COLO829 (cell line): ENCODE measurements at regions not wholly inside any gene's neighbourhood (a gene's known extent, or its start where the extent isn't known, plus 50 kb on each side); places are given as distances from the start of the nearest gene placed in this dataset.

ENCODE experiments used
- DNase-seq: peaks from one replicate; pipeline ENCODE4 v3.0.0; 2012; ENCODE audit warnings: low spot score

DNA sequence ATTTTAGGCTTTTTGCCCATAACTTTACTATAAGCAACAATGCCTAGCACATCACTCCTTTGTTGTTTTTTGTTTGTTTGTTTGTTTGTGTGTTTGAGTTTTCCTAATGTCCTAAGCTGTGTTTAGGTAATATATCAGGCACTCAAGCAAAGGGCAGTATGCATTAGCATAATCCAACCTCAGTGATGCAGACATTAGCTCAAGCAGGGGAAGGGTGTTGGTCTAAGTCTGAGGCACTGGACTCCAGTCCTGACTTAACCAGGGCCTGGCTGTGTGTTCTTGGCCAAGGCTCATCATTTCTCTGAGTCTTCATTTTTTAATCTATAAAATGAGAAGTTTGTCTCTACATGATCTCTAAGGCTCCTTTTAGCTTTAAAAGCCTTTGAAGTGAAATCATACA is 65.9 kb upstream of the RFC3 start:
- DNase-seq: no peak

DNA sequence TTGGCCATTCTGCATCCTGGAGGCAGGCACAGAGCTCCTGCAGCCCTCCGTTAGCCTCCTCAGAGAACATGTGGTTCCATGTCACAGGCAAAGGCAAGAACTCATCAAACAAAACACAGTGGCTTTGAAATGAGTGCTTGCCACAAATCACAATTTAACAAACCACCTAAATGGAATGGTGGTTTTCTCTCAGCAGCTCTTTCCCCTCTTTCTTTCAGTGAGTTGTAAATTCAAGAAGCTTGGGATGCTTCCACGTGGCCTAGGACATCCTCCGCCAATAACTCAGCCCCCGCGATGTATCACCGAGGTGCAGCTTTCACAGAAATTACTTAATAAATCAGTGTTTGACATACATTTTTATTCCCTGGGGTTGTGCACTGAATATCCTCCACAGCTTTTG is 65.4 kb upstream of the RFC3 start:
- no peak for DNase-seq

DNA sequence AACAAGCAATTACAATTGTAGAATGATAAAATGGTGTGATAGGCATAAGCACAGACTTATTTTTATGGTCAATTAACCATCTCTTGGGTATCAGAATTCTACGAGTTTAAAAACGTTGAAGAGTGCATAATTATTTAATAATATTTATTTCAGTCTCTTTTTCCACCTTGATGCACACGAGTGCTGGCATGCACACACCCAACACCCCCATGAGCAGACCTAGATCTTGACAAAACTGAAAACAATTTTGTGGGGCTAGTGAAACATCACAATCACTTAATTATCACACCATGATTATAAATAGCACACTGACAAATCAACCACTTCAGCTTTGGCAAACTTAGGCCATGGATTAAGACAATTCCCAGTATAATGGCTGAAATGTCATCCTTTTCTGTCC is 61.0 kb upstream of the RFC3 start:
- no peak for DNase-seq

DNA sequence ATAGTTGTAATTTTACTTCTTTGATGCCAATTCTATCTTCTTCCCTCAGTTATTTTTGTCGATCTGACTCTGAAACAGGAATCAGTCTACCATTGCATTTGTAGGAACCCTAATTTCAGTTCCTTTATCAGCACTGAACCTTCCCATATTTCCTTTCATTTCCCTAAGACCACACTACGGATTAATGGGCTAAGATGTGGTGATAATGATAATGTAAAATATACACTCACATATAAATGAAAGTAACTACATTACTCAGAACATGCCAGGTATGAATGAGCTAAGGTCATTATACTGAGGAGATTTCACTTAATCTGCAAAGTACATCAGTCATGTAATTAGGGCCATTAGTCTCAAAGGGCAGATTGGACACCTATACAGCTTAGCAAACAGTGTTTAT is 60.2 kb upstream of the RFC3 start:
- no peak for DNase-seq

DNA sequence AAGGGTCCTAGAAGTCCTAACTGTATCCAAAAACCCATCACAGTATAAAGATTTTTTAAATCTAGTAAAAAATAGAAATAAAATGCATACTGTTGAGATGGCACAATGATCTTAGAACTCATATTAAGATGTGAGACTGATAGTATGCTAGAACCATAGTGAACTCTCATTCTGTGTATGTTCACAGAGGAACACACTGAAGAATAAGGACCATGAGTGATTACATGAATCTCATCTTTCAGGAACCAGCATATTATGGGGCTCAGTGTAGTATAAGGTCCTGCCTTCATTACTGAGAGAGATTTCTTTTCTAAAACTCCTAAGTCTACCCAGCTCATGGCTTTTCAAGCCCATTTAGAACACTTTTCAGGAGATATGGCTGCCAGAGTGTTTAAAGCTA is 59.8 kb upstream of the RFC3 start:
- no peak for DNase-seq

DNA sequence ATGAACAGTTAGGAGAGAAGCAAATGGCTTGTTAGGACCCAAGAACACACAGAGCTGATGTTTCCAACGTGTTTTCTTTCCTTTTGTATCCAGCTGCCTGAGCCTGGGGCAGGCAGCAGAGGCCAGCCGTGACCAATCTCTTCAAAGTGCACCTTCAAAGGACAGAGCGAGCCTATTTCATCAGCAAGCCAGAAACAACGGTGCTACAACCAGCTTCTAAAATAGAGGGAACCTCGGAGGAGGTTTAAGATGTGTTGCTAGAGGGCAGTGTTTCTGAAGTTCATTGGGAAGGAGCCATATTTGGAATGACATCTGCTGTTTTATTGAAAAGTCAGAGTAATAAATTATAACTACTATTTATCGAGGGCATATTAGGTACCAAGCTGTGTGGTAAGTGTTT is 56.2 kb upstream of the RFC3 start:
- DNase-seq: no peak

DNA sequence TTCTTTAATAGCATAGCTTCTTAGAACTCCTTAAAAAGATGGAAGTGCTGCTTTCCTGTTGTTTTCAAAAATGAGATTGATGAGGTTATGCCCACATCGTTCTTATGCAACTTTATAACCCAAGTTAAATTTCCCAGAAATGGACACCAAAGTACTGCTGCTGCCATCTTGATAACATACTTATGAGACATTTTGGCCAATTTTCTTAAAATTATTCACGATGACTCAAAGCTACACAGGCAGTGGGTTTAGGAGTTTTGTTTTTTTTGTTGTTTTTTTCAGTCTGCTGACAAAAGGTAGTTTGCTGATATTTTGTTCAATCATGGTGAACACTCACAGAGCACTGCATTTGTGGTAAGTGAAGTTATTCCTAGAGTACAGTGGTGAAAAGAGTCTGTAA is 54.9 kb upstream of the RFC3 start:
- DNase-seq: no peak

DNA sequence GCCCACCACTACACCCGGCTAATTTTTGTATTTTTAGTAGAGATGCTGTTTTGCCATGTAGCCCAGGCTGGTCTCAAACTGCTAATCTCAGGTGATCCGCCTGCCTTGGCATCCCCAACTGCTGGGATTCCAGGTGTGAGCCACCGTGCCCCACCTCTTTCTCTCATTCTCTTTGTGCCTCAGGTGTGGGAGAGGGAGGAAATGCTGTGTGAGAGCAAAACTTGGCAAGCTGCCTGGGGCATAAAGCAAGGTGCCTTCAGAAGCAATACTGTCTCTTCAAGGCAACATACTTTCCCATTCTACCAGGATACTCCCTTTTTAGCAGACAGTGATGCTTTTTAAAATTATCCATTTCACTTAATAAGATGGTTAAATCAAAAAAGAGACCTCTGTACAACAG is 53.2 kb upstream of the RFC3 start:
- DNase-seq: no peak

DNA sequence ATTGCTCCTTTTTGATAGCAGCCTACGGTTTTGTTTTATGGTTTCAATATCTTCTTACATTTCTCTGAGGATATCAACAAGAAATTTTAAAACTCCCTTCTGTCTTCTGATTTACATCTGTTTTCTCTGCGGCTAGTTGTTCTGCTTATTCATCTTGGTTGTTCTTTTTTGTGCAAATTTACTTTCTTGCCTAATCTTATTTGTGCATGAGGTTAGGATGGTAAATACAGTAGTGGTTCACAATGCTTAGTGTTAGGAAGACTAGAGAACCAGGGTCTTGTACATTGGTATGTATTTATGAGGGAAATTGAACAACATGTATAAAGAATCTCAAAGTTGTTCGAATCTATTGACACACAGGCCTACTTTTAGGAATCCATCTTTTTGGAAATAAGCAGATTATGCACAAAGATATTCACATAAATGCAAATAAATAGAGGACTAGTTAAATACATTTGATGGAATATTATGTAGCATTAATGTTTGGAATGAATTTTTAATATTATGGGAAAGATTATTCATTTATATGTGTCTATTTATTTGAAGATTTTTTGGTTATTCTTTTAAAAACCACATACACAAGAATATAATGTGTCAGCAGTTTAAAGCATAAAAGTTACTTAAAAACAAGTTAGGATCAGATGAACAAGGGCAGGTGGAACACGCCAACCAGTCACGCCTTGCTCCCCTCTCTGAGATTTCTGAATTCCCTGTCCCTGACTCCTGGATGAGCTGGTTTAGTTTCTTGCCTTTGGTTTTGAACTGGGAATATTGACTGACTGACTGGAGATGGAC is 51.4 kb upstream of the RFC3 start:
- no peak for DNase-seq

DNA sequence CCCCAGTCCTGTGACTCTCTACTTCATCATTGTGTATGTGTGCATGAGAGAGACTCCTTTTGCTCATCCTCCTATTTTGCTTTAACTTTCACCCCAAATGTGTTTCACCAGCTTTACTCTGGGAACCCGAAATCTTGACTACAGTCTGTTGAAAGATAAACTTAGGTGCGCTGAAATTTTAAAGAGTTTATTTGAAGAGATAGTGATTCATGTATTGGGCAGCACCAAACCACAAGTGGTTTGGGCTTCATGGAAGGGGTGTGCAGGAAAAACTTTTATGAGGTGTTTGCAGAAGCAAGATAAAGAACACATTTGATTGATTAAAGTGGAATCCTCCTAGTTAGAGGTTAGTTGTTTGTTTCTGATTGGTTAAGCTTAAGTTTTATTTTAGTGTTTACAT is 50.8 kb upstream of the RFC3 start:
- no peak for DNase-seq
